NOMO-1 treated with dmso at 0.1 percent for 144 hours (cell line): ENCODE measurements at regions not wholly inside any gene's neighbourhood (a gene's known extent, or its start where the extent isn't known, plus 50 kb on each side); places are given as distances from the start of the nearest gene placed in this dataset.
"Not testable (repeated sequence)": the region's sequence is repeated elsewhere in the genome, so short reads cannot be mapped to it uniquely, and the experiment has no call there.

ENCODE experiments used
- DNase-seq: peaks from one replicate; lab custom pipeline; 2025; ENCODE audit not compliant: unreplicated experiment; lab: John Stamatoyannopoulos, UW

- no peak for DNase-seq
These were observed 120.4 kb downstream of the CCDC34 start for GRCh38 chr11:27242591-27242990.

GRCh38 chr11:27241311-27242122 is 121.5 kb downstream of the CCDC34 start:
- no peak for DNase-seq

- DNase-seq, result no peak
These were observed 123.6 kb downstream of the CCDC34 start for GRCh38 chr11:27239305-27239942.

- DNase-seq, result no peak
These were observed 124.2 kb downstream of the CCDC34 start for GRCh38 chr11:27238811-27239210.

- no peak for DNase-seq
These were observed 125.4 kb downstream of the CCDC34 start for GRCh38 chr11:27237643-27238042.

GRCh38 chr11:27234961-27235360 is 128.1 kb downstream of the CCDC34 start:
- DNase-seq, result no peak

GRCh38 chr11:27234043-27234668 is 128.9 kb downstream of the CCDC34 start:
- DNase-seq, result peak; percentile 89

GRCh38 chr11:27233654-27234042 is 129.4 kb downstream of the CCDC34 start:
- no peak for DNase-seq

- DNase-seq, result no peak
These were observed 131.5 kb downstream of the CCDC34 start for GRCh38 chr11:27231530-27231929.

- no peak for DNase-seq
These were observed 132.8 kb downstream of the CCDC34 start for GRCh38 chr11:27230192-27230572.

- DNase-seq, result no peak
These were observed 133.4 kb downstream of the CCDC34 start for GRCh38 chr11:27229511-27230191.

- DNase-seq, result no peak
These were observed 134.1 kb downstream of the CCDC34 start for GRCh38 chr11:27228906-27229290.

GRCh38 chr11:27228232-27228905 is 134.6 kb downstream of the CCDC34 start:
- DNase-seq, result no peak

- DNase-seq, result no peak
These were observed 135.3 kb downstream of the CCDC34 start for GRCh38 chr11:27227736-27228135.

- not testable (repeated sequence) for DNase-seq
These were observed 143.5 kb downstream of the CCDC34 start for GRCh38 chr11:27219487-27220039.

- DNase-seq, result no peak
These were observed 144.5 kb downstream of the CCDC34 start for GRCh38 chr11:27218421-27219038.

GRCh38 chr11:27217948-27218420 is 145.0 kb downstream of the CCDC34 start:
- DNase-seq, result no peak

GRCh38 chr11:27217496-27217895 is 145.5 kb downstream of the CCDC34 start:
- DNase-seq, result no peak

- no peak for DNase-seq
These were observed 146.5 kb downstream of the CCDC34 start for GRCh38 chr11:27216270-27217149.
